IPS-NIHi7 (cell line): ENCODE measurements at regions not wholly inside any gene's neighbourhood (a gene's known extent, or its start where the extent isn't known, plus 50 kb on each side); places are given as distances from the start of the nearest gene placed in this dataset.

Experiments
- DNase-seq: peaks from one replicate; pipeline ENCODE4 v3.0.0; 2012; ENCODE audit warnings: mixed read lengths; ENCODE audit errors: extremely low spot score

DNA sequence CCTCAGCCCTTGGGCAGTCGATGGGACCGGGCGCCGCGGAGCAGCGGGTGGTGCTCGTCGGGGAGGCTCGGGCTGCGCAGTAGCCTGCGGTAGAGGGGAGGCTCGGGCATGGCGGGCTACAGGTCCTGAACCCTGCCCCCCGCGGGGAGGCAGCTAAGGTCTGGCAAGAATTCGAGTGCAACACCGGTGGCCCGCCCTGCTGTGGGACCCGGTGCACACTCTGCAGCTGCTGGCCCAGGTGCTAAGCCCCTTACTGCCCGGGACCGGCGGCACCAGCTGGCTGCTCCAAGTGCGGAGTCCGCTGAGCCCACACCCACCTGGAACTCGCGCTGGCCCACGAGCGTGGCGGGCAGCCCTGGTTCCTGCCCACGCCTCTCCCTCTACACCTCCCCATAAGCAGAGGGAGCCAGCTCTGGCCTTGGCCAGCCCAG is 377.7 kb upstream of the RBMS3 start:
- DNase-seq, result no peak

DNA sequence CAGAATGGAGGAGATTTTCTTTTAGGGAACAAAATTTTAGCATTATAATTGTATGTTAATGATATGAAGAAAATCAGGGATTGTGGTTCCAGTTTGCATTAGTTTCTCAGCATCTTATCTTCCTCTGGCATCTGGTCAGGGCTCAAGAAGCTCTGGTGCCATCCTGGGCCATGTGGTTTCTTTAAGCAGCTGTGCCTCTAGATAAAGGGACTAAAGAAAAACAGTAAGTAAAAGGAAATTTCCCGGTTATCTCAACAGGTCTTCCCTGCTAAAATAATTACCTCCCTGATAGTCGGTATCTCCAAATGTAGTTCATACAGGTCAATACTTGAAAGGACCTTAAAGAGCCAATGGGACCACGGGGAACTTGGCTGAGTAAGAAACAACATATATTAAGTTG is 375.1 kb upstream of the RBMS3 start:
- DNase-seq, result no peak

DNA sequence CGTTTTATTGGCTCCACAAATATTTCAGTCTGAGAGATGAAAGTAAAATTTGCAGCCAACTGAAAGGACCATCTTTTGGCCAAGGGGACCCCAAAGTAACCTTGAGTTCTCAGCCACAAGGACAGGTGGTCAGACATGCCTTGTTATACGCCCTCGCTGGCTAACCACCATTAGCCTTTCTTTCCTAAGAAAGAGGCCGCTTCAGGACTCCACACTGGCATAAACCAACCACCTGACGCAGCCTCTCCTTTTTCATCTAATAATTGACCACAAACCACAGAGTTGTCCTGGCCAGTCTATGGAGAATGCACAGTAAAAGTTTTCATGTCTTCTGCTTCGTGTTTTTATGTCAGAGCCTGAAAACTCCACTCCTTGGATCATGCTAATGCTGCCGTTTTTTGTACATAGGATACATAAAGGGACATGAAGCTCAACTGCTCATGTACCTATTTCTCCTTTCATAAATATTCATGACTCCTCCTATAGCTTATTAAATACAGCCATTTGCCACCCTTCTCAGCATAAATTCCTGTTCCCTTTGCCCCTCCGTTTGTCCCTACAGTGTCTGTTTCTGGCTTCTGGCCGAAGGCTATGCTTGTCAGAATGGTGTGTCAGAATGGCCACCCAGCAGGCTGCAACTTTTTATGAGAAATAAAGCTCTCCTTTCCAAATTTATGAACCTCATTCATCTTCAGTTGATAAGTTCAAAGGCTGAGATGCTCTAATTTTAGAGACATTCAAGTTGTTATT is 374.1 kb upstream of the RBMS3 start:
- no peak for DNase-seq

- DNase-seq, result no peak
These were observed 373.3 kb upstream of the RBMS3 start for GRCh38 chr3:28907616-28908015.

DNA sequence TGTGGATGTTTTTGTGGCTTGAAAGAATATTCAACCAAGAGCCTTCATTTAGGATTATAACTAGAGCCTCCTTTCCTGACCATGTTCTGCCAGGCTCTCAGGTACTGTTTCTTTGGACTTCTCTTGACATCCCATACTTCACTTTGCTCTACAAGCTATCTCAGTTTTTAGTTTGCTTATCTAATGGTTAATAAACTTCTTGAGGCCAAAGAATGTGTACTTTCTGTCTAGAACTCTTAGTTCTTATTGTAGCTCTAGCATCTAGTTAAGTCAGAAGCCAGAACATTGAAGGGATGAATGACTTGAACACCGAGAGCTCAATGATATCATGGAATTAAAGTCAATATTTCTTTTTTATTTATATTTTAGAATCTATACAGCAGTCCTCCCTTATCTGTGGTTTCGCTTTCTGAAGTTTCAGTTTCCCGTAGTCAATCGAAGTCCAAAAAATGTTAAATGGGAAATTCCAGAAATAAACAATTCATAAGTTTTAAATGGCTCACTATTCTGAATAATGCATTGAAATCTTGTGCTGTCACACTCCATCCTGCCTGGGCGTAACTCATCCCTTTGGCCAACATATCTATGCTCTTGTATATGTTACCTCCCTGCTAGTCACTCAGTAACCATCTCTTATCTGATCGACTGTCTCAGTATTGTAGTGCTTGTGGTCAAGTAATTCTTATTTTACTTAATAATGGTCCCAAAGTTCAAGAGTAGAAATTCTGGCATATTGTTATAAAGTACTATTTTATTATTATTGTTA is 368.6 kb upstream of the RBMS3 start:
- DNase-seq, result no peak

GRCh38 chr3:28915741-28916500 is 364.9 kb upstream of the RBMS3 start:
- peak; percentile 36 for DNase-seq

- DNase-seq, result peak; percentile 53
These were observed 364.0 kb upstream of the RBMS3 start for GRCh38 chr3:28916713-28917499.

DNA sequence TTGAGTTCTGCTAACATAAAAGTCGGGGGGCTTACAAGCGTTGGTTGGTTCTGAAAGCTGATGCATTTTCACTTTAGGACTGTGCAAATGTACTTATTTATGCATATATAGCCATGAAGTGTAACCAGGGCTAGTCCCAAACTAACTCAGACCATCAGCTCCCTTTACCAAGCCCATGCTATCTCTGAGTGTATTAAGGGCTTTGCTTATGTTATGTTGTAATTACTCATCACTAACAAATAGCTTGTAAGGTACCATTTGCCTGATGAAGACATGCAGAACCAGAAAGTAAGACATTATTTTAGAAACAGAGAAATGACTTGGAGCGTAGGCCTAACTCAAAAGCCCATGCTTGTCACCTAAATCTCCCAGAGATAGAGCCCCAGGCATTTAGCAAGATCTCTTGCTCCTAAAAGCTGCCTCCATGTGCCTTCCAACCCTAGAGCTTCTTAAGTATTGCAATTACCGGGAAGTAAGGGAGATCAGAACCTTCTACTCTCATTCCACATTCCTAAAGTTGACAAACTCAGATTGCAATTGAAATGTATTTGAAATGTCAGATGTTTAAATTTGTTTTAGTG is 362.9 kb upstream of the RBMS3 start:
- no peak for DNase-seq

DNA sequence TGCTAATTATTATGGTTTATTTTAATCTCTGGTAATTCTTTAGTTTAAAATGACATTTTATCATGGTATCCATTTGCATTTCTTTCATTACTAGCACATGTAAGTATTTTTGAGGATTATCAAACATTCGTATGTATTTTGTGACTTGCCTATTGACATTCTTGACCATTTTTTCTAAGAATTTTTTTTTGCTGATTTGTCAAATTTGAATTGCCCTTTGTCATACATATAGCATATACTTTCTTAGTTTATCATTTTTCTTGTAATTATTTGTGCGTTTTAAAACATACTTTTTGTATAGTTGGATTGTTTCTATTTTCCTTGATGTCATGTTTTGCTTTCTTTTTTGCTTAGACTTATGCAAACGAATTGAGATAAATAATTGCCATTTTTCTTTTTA is 358.5 kb upstream of the RBMS3 start:
- no peak for DNase-seq

DNA sequence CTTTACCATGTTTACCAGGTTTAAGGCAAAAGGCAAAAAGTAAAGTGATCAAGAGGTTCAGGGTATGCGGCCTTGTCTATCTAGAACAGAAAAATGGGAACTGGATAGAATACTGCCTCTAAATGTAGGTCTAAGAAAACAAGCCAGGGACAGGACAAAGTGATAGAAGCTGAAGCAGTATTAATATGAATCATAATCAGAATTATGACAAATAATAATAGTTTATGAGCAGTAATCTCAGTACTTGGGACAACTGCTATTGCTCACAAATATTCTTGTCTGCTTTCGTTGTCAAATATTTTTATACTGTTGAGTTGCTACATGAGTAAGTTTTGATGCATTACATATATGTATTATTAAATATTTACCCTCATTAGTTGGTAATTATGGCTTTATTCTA is 356.9 kb upstream of the RBMS3 start:
- DNase-seq, result no peak

GRCh38 chr3:28924744-28925360 is 356.0 kb upstream of the RBMS3 start:
- no peak for DNase-seq

DNA sequence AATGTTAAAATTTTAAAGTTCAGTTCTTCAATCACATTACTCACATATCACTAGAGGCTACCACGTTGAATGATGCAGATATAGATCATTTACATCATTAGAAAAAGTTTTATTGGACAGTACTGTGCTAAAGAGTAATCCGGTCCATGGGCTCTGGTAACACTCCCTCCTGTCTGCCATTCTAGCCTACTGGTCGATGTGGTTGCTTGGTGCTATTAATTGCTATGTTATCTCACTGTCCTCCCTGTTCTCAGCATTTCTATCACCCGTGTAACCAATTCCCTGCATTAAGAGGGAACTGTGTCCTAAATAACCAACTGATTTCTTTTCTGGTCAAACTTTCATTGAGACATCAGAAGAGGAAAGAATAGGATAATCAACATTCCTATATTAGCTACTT is 347.5 kb upstream of the RBMS3 start:
- no peak for DNase-seq

DNA sequence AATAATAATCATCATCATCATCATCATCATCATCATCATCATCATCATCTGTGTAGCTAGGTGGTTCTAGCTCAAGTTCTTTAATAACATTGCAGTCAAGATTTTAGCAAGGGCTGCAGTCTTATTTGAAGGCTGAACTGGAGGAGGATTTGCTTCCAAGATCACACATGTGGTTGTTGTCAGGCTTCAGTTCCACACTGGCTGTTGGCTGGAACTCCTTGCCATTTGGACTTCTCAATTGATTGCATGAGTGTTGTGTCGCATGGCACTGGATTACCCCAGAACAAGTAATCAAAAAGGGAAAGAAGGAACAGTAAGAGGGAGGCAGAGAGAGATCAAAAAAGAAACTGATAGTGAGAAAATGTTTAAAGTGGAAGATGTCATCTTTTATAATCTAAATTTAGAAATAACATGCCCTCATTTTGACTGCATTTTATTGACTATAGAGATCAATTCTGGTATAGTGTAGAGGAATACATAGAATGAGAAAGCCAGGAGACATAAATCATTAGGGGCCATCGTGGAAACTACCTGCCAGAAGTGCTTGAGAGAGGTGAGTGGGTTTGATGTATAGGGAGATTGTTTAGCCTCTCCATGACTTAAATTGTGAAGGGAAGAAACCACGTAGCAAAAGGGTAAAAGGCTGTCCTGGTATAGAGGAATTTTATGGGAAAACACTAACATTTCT is 346.6 kb upstream of the RBMS3 start:
- DNase-seq, result no peak

DNA sequence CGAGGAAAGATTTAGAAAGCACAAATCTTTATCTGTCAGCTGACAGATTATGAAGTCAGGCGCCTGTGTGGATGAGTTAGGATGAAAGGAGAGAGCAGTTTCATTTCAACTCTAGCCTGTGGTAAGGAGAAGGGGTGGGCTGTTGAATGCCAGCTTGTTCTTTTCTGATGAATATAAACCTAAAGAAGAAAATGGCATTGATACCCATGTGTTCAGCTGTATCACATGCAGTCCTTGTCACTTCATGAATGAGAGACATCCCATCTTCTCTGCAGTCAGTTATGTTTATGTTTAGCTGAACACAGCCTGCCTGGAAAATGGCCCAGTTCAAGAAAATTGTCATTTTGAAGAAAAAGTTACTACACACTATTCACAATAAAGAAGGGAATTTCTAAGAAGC is 345.7 kb upstream of the RBMS3 start:
- no peak for DNase-seq

- no peak for DNase-seq
These were observed 344.7 kb upstream of the RBMS3 start for GRCh38 chr3:28936154-28936553.

GRCh38 chr3:28940530-28940929 is 340.3 kb upstream of the RBMS3 start:
- no peak for DNase-seq

- no peak for DNase-seq
These were observed 339.9 kb upstream of the RBMS3 start for GRCh38 chr3:28940994-28941393.

DNA sequence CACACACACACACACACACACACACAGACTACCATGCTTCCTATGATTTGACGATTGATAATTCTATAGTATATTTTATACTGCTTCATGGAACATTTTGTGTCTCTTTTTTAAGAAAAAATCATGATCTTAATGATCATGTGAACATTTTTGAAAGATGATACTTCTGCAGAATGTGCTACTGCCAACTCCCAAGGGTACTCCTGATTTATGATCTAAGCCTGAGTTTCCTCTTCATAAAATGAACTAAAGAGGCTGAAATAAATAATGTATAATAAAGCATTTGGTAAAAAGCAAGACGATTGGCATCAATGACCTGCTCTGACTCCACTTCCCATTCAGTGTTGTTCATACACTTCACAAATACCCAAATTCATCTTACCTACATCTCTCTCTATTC is 333.8 kb upstream of the RBMS3 start:
- DNase-seq, result no peak

DNA sequence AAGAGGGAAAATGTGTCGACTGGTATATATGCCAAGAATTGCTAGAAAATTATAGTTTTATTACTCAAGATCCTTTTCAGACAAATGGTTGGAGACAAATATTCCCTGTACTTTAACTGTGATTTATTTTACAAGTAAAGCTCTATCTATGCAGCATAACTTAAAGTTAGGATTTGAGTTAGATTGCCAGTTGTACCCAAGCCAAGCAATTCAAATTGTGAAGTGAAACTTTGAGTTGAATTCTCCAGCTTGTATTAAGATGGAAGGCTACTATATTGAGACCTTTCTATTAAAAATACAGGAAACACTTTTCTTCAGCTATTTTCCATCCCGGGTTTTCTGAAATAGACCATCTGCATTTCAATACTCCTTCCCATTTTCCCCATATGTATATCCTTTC is 333.1 kb upstream of the RBMS3 start:
- no peak for DNase-seq

- DNase-seq, result no peak
These were observed 332.2 kb upstream of the RBMS3 start for GRCh38 chr3:28948685-28949084.
